ENCODE measurements at regions not wholly inside any gene's neighbourhood (a gene's known extent, or its start where the extent isn't known, plus 50 kb on each side); places are given as distances from the start of the nearest gene placed in this dataset.

- no peak for TF ChIP-seq CTCF (IDR thresholded peaks at IDR 0.05; ENCODE audit: low read depth, low read length, missing input control)
- no peak for TF ChIP-seq SP1 (IDR thresholded peaks at IDR 0.05)
- no peak for TF ChIP-seq GABPA (IDR thresholded peaks at IDR 0.05 in 1 of 2, conservative IDR thresholded peaks at IDR 0.05 in 1 of 2)
Measured at GRCh38 chr9:129285382-129285781, 107.3 kb upstream of the IER5L start (continued).

GRCh38 chr9:129284607-129285291 lies 106.7 kb upstream of the IER5L start:
- DNase-seq (ENCODE audit: low spot score), result no peak

More at GRCh38 chr9:129284607-129285291, 106.7 kb upstream of the IER5L start:
- TF ChIP-seq HNF4G (IDR thresholded peaks at IDR 0.05) (no peak), HNF4A (conservative IDR thresholded peaks at IDR 0.05) (no peak), FOXA2 (IDR thresholded peaks at IDR 0.05) (no peak), RXRA (IDR thresholded peaks at IDR 0.05) (no peak), NR2F2 (IDR thresholded peaks at IDR 0.05) (no peak), RAD21 (IDR thresholded peaks at IDR 0.05) (no peak), FOXA1 (IDR thresholded peaks at IDR 0.05) (no peak), MAX (IDR thresholded peaks at IDR 0.05) (no peak), ZBTB33 (IDR thresholded peaks at IDR 0.05) (no peak), YY1 (IDR thresholded peaks at IDR 0.05) (no peak), TAF1 (conservative IDR thresholded peaks at IDR 0.05) (no peak), EGR1 (IDR thresholded peaks at IDR 0.05; ENCODE audit: low read depth in 2 of 2) (no peak), REST (IDR thresholded peaks at IDR 0.05) (no peak), CTCF (IDR thresholded peaks at IDR 0.05; ENCODE audit: low read depth, low read length, missing input control) (no peak), SP1 (IDR thresholded peaks at IDR 0.05) (no peak), JUND (IDR thresholded peaks at IDR 0.05) (no peak), ATF3 (IDR thresholded peaks at IDR 0.05) (no peak), GABPA (IDR thresholded peaks at IDR 0.05 in 1 of 2, conservative IDR thresholded peaks at IDR 0.05 in 1 of 2) (no peak)
- Histone ChIP-seq H3K27me3 (ENCODE audit: control insufficient read depth in 4 of 4, insufficient read depth in 4 of 4, low read length in 3 of 4) (no peaks in the 10 kb centered on the region), H3K9ac (ENCODE audit: low read depth in 1 of 2, low read length in 2 of 2) (no peak overlapping the region), H3K4me3 (ENCODE audit: low read depth in 1 of 3, low read length in 3 of 3) (no peak overlapping the region), H3K27ac (ENCODE audit: low read depth in 1 of 2, low read length in 2 of 2) (no peak overlapping the region), H3K4me1 (ENCODE audit: control insufficient read depth in 4 of 4, insufficient read depth in 4 of 4, low read length in 3 of 4) (no peaks in the 10 kb centered on the region), H3K36me3 (ENCODE audit: control insufficient read depth in 4 of 4, insufficient read depth in 3 of 4, low read depth in 1 of 4, low read length in 3 of 4) (no peaks in the 10 kb centered on the region), H3K9me3 (ENCODE audit: control insufficient read depth in 4 of 4, low read length in 3 of 4) (no peaks in the 10 kb centered on the region)
- WGBS, result 95% methylated on average over 14 of the region's 14 CpGs
